IMR-90 (cell line): ENCODE measurements at regions not wholly inside any gene's neighbourhood (a gene's known extent, or its start where the extent isn't known, plus 50 kb on each side); places are given as distances from the start of the nearest gene placed in this dataset.

Experiments
- ATAC-seq: fragments of 200-7000 bp; cut with Tn5 transposase; 2 replicates; pipeline ENCODE4 v1.9.1; 2020; ENCODE audit warnings: low read depth, mild to moderate bottlenecking, moderate library complexity
- BruUV-seq: library from RNA; stranded (reverse); fragments of 400-500 nt; replicated peaks from 2 replicates; lab custom pipeline; 2021; lab: Mats Ljungman, UMichigan
- CTCF ChIA-PET: fragments of 300-600 bp; formaldehyde crosslinking; extraction: SDS; loops from one replicate; lab custom pipeline; 2021; ENCODE audit warnings: antibody characterized with exemption; lab: Yijun Ruan, JAX
- POLR2A ChIA-PET: fragments of 300-600 bp; sonication (Branson Sonifier 250); formaldehyde crosslinking; loops from one replicate; lab custom pipeline; 2022; ENCODE audit warnings: antibody characterized with exemption; ENCODE audit not compliant: unreplicated experiment; lab: Charles Lee
- DNase-seq: peaks from one replicate; pipeline ENCODE4 v3.0.0; 2013
- H2AFZ ChIP-seq: replicated peaks from 2 replicates; pipeline ENCODE3; 2013; ENCODE audit warnings: low read length, mild to moderate bottlenecking; ENCODE audit not compliant: poor library complexity
- H2AK5ac ChIP-seq: 2 replicates; pipeline ENCODE4 v1.6.1; 2013; ENCODE audit warnings: low read depth, low read length, inconsistent platforms
- H2AK9ac ChIP-seq: replicated peaks from 2 replicates; pipeline ENCODE3; 2013; ENCODE audit warnings: mild to moderate bottlenecking, low read depth, low read length, moderate library complexity; ENCODE audit not compliant: poor library complexity
- H2BK120ac ChIP-seq: 2 replicates; pipeline ENCODE4 v1.6.1; 2013; ENCODE audit warnings: low read depth, low read length, inconsistent platforms
- H2BK15ac ChIP-seq: 3 replicates; pipeline ENCODE4 v1.6.1; 2013; ENCODE audit warnings: low read depth, low read length, inconsistent platforms
- H2BK20ac ChIP-seq: 2 replicates; pipeline ENCODE4 v1.6.1; 2013; ENCODE audit warnings: low read depth, mild to moderate bottlenecking, inconsistent platforms, low read length, moderate library complexity
- H2BK5ac ChIP-seq: 2 replicates; pipeline ENCODE4 v1.6.1; 2013; ENCODE audit warnings: mild to moderate bottlenecking, low read depth, low read length, inconsistent platforms; ENCODE audit not compliant: poor library complexity, severe bottlenecking
- H3K14ac ChIP-seq: replicated peaks from 2 replicates; pipeline ENCODE4 v1.6.1; 2013; ENCODE audit warnings: low read depth, low read length, inconsistent platforms
- H3K18ac ChIP-seq: 2 replicates; pipeline ENCODE4 v1.6.1; 2013; ENCODE audit warnings: low read depth, low read length, control low read depth
- H3K23ac ChIP-seq: 2 replicates; pipeline ENCODE4 v1.6.1; 2013; ENCODE audit warnings: low read depth, low read length, inconsistent platforms
- H3K27ac ChIP-seq: 2 replicates; pipeline ENCODE4 v1.5.1; 2013; ENCODE audit warnings: mild to moderate bottlenecking, control low read depth, low read length; ENCODE audit not compliant: insufficient read depth
- H3K27me3 ChIP-seq: 2 replicates; pipeline ENCODE4 v1.6.1; 2013; ENCODE audit warnings: low read length; ENCODE audit not compliant: control insufficient read depth, insufficient read depth
- H3K36me3 ChIP-seq: 2 replicates; pipeline ENCODE4 v1.6.1; 2013; ENCODE audit warnings: low read length, mixed read lengths; ENCODE audit not compliant: control insufficient read depth, insufficient read depth
- H3K4ac ChIP-seq: 2 replicates; pipeline ENCODE4 v1.6.1; 2013; ENCODE audit warnings: low read depth, low read length, inconsistent platforms
- H3K4me1 ChIP-seq: 2 replicates; pipeline ENCODE4 v1.6.1; 2013; ENCODE audit warnings: low read length, mixed read lengths; ENCODE audit not compliant: control insufficient read depth, insufficient read depth
- H3K4me2 ChIP-seq: 2 replicates; pipeline ENCODE4 v1.6.1; 2013; ENCODE audit warnings: low read depth, mild to moderate bottlenecking, control low read depth, low read length, moderate library complexity
- H3K4me3 ChIP-seq: 2 replicates; pipeline ENCODE4 v1.5.1; 2013; ENCODE audit warnings: low read depth, mild to moderate bottlenecking, control low read depth, low read length, moderate library complexity; ENCODE audit not compliant: insufficient read depth
- H3K56ac ChIP-seq: 2 replicates; pipeline ENCODE4 v1.6.1; 2013; ENCODE audit warnings: low read length, inconsistent platforms; ENCODE audit not compliant: insufficient read depth; ENCODE audit errors: extremely low read depth
- H3K79me1 ChIP-seq, 2 experiments: 2 replicates each; pipeline ENCODE4 v1.6.1; 2013; ENCODE audit warnings: low read length in 2 of 2, inconsistent platforms in 1 of 2, low read depth in 1 of 2
- H3K9ac ChIP-seq: 2 replicates; pipeline ENCODE4 v1.6.1; 2013; ENCODE audit warnings: low read depth, low read length, control low read depth
- H3K9me1 ChIP-seq: 2 replicates; pipeline ENCODE4 v1.6.1; 2013; ENCODE audit warnings: low read length, inconsistent platforms; ENCODE audit not compliant: insufficient read depth
- H3K9me3 ChIP-seq: 2 replicates; pipeline ENCODE4 v1.6.1; 2013; ENCODE audit warnings: low read length; ENCODE audit not compliant: control insufficient read depth, insufficient read depth
- H4K20me1 ChIP-seq: 2 replicates; pipeline ENCODE4 v1.6.1; 2013; ENCODE audit warnings: low read length, inconsistent platforms; ENCODE audit not compliant: insufficient read depth
- H4K5ac ChIP-seq: 2 replicates; pipeline ENCODE4 v1.6.1; 2013; ENCODE audit warnings: mild to moderate bottlenecking, low read depth, low read length, control low read depth
- H4K8ac ChIP-seq, 2 experiments: 2 replicates each; pipeline ENCODE4 v1.6.1; 2013; ENCODE audit warnings: low read depth in 2 of 2, low read length in 2 of 2, control low read depth in 1 of 2, inconsistent platforms in 1 of 2
- H4K91ac ChIP-seq: 2 replicates; pipeline ENCODE4 v1.6.1; 2013; ENCODE audit warnings: low read depth, low read length, inconsistent platforms; ENCODE audit not compliant: insufficient read depth
- BHLHE40 ChIP-seq: fragments of 150-350 bp; IDR thresholded peaks from 2 replicates; pipeline ENCODE4 v1.6.1; 2016; ENCODE audit warnings: mild to moderate bottlenecking, low read depth, low read length
- CEBPB ChIP-seq: IDR thresholded peaks from 2 replicates; pipeline ENCODE4 v1.6.1; 2012; ENCODE audit warnings: low read depth, low read length, improper control_type of control experiment
- CHD1 ChIP-seq: IDR thresholded peaks from 2 replicates; pipeline ENCODE4 v1.6.1; 2012; ENCODE audit warnings: low read depth, low read length, improper control_type of control experiment
- CTCF ChIP-seq: conservative IDR thresholded peaks from 2 replicates; pipeline ENCODE4 v1.5.1; 2012; ENCODE audit warnings: mild to moderate bottlenecking, low read depth, low read length, improper control_type of control experiment
- ELK1 ChIP-seq: fragments of 150-350 bp; IDR thresholded peaks from 2 replicates; pipeline ENCODE4 v1.6.1; 2016; ENCODE audit warnings: low read depth, mild to moderate bottlenecking, low read length, moderate library complexity, borderline replicate concordance
- FOS ChIP-seq: fragments of 150-350 bp; IDR thresholded peaks from 2 replicates; pipeline ENCODE4 v1.6.1; 2016; ENCODE audit warnings: low read depth, low read length
- MAFK ChIP-seq: IDR thresholded peaks from 2 replicates; pipeline ENCODE4 v1.6.1; 2012; ENCODE audit warnings: low read depth, low read length, improper control_type of control experiment
- MAZ ChIP-seq: IDR thresholded peaks from 2 replicates; pipeline ENCODE4 v1.6.1; 2012; ENCODE audit warnings: low read depth, mild to moderate bottlenecking, low read length, improper control_type of control experiment, moderate library complexity, borderline replicate concordance
- MXI1 ChIP-seq: IDR thresholded peaks from 2 replicates; pipeline ENCODE4 v1.6.1; 2012; ENCODE audit warnings: low read depth, mild to moderate bottlenecking, low read length, moderate library complexity, borderline replicate concordance
- NFE2L2 ChIP-seq: fragments of 150-350 bp; IDR thresholded peaks from 2 replicates; pipeline ENCODE4 v1.6.1; 2016; ENCODE audit warnings: low read depth, mild to moderate bottlenecking, low read length
- POLR2A ChIP-seq: IDR thresholded peaks from 2 replicates; pipeline ENCODE4 v1.6.1; 2012; ENCODE audit warnings: mild to moderate bottlenecking, low read depth, low read length
- RAD21 ChIP-seq: IDR thresholded peaks from 2 replicates; pipeline ENCODE4 v1.6.1; 2012; ENCODE audit warnings: low read length, improper control_type of control experiment
- RCOR1 ChIP-seq: IDR thresholded peaks from 2 replicates; pipeline ENCODE4 v1.6.1; 2012; ENCODE audit warnings: mild to moderate bottlenecking, low read length, improper control_type of control experiment; ENCODE audit not compliant: insufficient replicate concordance
- RFX5 ChIP-seq: IDR thresholded peaks from 2 replicates; pipeline ENCODE4 v1.8.0; 2012; ENCODE audit warnings: low read depth, mild to moderate bottlenecking, low read length, moderate library complexity
- SMC3 ChIP-seq: fragments of 150-350 bp; IDR thresholded peaks from 2 replicates; pipeline ENCODE4 v1.6.1; 2016; ENCODE audit warnings: low read depth, mild to moderate bottlenecking, antibody characterized with exemption, low read length, moderate library complexity
- WGBS, 2 experiments: methylation state at CpG; one replicate each; pipeline versions ENCODE4 v1.1.5 to v1.1.7; 2013; ENCODE audit warnings: missing lambda C conversion rate in 2 of 2; ENCODE audit not compliant: insufficient read length in 1 of 2; ENCODE audit errors: extremely low coverage in 2 of 2; 5-methylcytosine and 5-hydroxymethylcytosine counted together
- dilution Hi-C: fragments of 300-500 bp; cut with HindIII; formaldehyde crosslinking; loops from one replicate; pipeline ENCODE4 v1.14.3; 2018; ENCODE audit warnings: low sequenced_read_pairs; ENCODE audit not compliant: unreplicated experiment
- in situ Hi-C: fragments of 300-500 bp; cut with MboI; formaldehyde crosslinking; loops from 3 replicates; pipeline ENCODE4 v1.14.3; 2019; ENCODE audit warnings: low sequenced_read_pairs, inconsistent platforms, mixed read lengths
- intact Hi-C: fragments of 100-400 bp; cut with micrococcal nuclease; formaldehyde crosslinking; loops from 2 replicates; pipeline ENCODE4 v1.10.0; 2022
- TF ChIP-seq, protein P1 (sequence below): fragments of 150-350 bp; IDR thresholded peaks from 2 replicates; pipeline ENCODE4 v1.6.1; 2017; ENCODE audit warnings: mild to moderate bottlenecking, antibody characterized with exemption, low read length, low read depth

DNA sequence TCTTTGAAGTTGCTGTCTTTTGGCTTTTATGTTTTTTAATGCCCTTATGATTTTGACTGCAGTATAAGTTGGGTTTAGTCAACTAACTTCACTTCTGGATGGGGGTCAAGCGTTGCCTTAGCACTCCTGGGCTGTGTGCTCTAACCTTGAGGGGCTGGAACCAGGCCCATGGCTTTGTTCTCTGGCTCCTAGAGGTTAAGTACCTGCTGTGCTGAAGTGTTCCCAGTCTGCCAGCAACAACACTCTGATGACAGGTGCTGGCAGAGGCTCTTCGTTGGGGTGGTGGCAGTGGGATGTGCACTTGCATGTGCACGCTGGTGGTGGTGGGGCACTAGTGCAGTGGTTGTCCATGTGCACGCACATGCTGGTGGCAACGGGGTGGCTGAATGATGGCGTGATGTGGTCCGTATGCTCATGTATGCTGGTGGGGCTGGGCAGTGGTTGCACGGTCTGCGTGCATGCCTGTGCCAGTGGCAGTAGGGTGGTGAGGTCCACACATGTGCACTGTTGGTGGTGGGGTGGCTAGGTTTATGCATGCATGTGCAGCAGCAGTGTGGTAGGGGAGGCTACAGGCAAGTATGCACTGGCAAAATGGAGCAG lies 447.8 kb upstream of the GOT2 start:
- BruUV-seq: no TSS peak
- intact Hi-C loops: no loop called here
- Histone ChIP-seq H3K4me1 (no peaks in the 10 kb centered on the region), H3K23ac (no peak overlapping the region), H3K79me1 (no peaks in the 10 kb centered on the region), H3K56ac (no peak overlapping the region), H2BK15ac (no peak overlapping the region), H4K91ac (no peak overlapping the region), H2AFZ (no peak overlapping the region), H3K36me3 (no peaks in the 10 kb centered on the region), H2AK9ac (no peak overlapping the region), H2BK20ac (no peak overlapping the region), H4K8ac (no peak overlapping the region), H3K4me3 (no peak overlapping the region), H3K9me1 (no peaks in the 10 kb centered on the region), H3K4ac (no peak overlapping the region), H2BK5ac (no peak overlapping the region), H4K5ac (no peak overlapping the region), H3K14ac (no peak overlapping the region), H2BK120ac (no peak overlapping the region), H3K4me2 (no peak overlapping the region), H3K27me3 (no peaks in the 10 kb centered on the region), H3K27ac (no peak overlapping the region), H3K18ac (no peak overlapping the region), H3K9ac (no peak overlapping the region), H3K9me3 (peaks cover 9% of the 10 kb centered on the region; the same call in 1 of the 2 replicates), H2AK5ac (no peak overlapping the region), H4K20me1 (no peaks in the 10 kb centered on the region)
- DNase-seq (no peak), ATAC-seq (no peak)
- POLR2A ChIA-PET: no interaction called here
- TF ChIP-seq CEBPB (no peak), POLR2A (no peak), SMC3 (no peak), MXI1 (no peak), NFE2L2 (no peak), ELK1 (no peak), MAFK (no peak), RAD21 (no peak), MAZ (no peak), CHD1 (no peak), RCOR1 (no peak), CTCF (no peak), RFX5 (no peak), BHLHE40 (no peak), FOS (no peak)
- TF ChIP-seq, protein P1, sequence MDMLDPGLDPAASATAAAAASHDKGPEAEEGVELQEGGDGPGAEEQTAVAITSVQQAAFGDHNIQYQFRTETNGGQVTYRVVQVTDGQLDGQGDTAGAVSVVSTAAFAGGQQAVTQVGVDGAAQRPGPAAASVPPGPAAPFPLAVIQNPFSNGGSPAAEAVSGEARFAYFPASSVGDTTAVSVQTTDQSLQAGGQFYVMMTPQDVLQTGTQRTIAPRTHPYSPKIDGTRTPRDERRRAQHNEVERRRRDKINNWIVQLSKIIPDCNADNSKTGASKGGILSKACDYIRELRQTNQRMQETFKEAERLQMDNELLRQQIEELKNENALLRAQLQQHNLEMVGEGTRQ: no peak
- dilution Hi-C loops: no loop called here
- in situ Hi-C loops: no loop called here
- CTCF ChIA-PET: interaction anchor here (0.7 kb wide), 1 partner anchor 24 kb away, joined by 7 read pairs; no protein-coding TSS in a partner anchor
- WGBS, 2 experiments: 65% methylated on average over 7 of the region's 9 CpGs; no CpG with 5 or more reads in 1 of the 2 experiments
